GM18511 (cell line): ENCODE measurements at regions not wholly inside any gene's neighbourhood (a gene's known extent, or its start where the extent isn't known, plus 50 kb on each side); places are given as distances from the start of the nearest gene placed in this dataset.
A peak's percentile ranks its signal among the peaks of the same experiment; 100 is the strongest.

Experiments
- ATAC-seq: cut with Tn5 transposase; IDR thresholded peaks from one replicate; pipeline ENCODE4 v1.9.1; 2021; ENCODE audit warnings: mild to moderate bottlenecking, moderate library complexity; ENCODE audit not compliant: unreplicated experiment

DNA sequence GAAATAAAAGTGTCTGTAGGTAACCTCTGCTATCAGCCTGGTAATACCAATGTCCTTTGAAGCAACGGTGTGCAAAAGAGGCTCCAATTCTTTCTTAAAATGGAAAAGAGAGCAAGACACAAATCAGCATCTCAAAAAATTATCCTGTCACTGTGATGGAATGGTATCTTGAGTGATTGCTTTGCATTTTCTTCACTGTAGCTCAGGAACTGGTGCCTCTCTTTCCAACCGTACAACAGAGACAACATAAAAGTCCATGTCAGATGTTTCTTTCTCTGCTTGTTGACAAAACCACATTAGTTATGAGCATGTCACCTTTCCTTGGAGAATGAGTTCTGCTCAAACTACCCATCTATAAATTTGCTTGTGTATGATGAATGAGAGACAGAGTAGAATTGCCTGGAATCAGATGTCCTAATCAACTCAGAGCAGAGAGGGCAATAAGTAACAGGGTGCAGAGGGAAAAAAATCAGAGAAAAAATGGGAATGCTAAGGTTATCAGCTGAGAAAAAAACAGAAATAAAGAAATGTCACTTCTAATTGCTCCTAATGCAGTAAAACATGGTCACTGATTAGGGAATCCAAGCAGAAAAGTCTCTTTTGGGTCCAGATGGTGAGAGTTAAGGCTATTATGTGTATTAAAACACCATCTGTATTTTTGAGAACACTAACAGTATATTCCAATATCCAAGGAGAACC is 465.0 kb upstream of the ATP2B1 start:
- no peak for ATAC-seq

DNA sequence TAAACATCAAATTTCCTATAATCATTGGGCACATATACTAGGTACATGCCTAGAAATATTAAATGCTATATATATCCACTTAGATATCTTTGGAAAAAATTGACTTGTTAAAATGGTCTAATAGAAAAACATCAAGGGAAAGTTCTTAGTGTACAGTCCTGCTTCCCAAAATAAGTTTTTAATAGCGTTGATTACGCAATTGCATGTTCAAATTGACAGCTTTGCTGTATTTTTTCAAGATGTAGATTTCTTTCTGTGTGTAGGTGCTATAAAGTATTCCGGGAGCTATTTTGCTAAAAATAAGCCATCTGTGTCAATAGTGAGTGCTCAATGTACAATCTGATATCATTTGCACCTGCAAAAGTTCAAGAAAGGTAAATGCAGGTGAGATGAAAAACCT is 463.9 kb upstream of the ATP2B1 start:
- no peak for ATAC-seq

DNA sequence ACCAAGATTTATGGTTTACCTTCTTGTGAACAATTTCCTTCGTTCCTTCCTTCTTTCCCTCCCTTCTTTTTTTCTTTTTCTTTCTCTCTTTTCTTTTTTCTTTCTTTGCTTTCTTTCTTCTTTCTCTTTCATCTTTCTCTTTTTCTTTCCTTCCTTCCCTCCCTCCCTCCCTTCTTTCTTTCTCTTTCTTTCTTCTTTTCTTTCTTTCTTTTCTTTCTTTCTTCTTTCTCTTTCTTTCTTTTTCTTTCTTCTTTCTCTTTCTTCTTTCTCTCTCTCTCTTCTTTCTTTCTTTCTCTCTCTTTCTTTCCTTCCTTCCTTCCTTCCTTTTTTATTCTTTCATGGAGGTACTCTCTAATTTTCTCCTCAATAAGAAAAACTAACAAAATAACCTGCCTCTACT is 462.1 kb upstream of the ATP2B1 start:
- ATAC-seq, result no peak

DNA sequence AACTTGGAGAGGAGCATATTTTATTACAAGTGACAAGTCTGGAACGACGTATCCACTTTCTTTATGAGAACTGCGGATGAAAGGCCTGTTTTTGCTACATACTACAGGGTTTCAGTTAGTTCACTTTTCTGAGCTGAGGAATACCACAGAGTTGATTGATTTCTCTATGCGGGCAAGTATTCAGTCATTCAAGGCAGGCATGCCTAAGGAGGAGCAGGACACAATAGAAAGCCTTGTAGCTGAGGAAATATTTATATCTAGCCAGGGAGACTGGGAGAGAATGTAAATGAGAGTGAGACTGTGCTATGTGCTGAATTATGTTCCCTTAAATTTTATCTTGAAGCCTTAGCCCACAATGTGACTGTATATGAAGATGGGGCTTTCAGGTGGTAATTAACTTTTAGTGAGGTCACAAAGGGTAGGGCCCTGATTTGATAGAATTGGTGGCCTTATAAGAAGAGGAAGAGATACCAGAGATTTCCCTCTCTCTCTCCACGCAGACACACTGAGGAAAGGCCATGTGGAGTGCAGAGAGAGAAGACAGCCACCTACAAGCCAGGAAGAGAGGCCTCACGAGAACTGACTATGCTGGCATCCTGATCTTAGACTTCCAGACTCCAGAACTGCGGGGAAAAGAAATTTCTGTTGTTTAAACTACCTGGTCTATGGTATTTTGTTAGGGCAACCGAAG is 459.0 kb upstream of the ATP2B1 start:
- ATAC-seq, result no peak

- no peak for ATAC-seq
Observed at GRCh38 chr12:90166671-90167070, 458.0 kb upstream of the ATP2B1 start.

DNA sequence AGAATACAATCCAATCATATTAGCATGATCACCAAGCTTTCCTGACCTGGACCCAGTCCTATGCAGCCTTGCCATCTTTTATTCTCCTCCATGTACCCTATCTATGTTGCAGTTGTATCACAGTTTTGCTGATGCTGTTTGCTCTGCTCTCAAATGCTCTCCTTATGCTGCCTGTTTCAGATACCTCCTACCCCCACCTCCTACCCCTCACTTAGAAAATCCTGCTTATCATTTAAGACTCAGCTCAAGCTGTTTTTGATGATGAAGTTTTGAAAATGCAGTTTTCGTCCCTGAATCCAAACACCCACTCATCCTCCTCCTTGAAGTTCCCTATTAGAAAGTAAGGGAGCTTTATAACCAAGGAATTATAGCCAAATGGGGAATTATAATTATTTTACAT is 457.4 kb upstream of the ATP2B1 start:
- ATAC-seq, result no peak

GRCh38 chr12:90163975-90164374 is 455.3 kb upstream of the ATP2B1 start:
- no peak for ATAC-seq

- ATAC-seq, result no peak
Observed at GRCh38 chr12:90153827-90154226, 445.2 kb upstream of the ATP2B1 start.

GRCh38 chr12:90152897-90153624 is 444.4 kb upstream of the ATP2B1 start:
- ATAC-seq, result no peak

DNA sequence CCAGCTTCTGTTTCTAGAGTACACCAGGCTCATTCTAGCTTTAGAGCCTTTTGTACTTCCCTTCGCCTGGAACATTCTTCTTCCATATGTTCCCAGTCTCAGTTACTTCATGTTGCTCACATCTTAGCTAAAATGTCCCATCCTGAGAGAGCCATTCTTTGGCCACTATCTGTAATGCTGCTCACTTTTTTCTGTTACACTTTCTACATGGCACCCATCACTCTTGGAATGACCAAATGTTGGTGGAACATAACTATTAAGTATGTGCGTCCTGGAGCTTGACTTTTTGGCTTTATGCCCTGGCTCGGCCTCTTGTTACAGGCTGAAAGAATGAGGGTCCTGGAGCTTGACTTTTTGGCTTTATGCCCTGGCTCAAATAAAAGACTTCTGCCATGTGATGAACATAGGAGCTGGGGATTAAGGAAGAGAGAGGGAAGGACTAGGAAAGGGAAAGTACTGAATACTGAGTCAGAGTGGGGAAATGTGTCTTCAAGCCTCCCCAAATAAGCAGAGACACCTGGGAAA is 442.9 kb upstream of the ATP2B1 start:
- no peak for ATAC-seq

DNA sequence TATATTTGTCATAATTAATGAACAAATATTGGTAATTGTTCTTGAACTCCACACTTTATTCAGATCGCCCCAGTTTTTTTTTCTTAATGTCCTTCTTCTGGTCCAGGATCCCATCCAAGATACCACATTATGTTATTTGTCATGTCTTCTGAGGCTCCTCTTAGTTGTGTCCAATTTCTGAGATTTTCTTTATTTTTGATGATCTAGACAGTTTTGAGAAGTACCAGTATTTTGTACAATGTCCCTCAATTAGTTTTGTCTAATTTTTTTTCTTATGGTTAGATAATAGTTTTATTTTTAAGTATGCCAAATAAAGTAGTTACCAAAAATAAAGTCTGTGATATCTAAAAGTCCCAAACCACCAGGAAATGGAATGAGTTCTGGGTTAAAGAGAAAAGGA is 440.8 kb upstream of the ATP2B1 start:
- no peak for ATAC-seq

DNA sequence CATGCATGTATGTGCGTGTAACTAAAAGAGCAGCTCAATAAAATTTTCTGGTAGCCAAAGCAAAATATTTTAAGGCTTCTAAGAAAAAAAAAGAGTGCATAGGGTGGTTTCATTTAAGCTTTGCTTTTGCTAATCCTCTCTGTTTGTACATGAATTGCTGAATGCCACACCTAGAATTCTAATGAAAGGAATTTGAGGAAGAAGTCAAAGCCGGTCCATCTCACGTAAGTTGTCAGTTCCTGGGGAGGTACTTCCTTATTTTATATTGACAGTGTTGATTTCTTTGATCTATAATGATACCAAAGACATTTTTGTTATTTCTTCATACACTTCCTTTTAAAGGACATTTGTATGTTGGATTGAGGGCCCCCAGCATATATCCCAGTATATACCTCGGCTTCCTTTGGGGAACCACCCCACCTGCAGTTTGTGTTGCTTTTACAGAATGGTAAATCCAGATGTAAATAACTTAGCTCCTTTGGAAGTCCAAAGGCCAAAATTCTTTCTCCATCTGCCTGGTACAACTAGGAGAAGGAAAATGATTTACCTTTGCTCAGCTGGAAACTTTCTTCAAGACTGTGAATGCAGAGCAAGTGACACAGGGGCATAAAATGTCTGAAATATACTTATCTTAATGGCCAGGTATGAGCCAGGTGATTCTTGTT is 420.9 kb upstream of the ATP2B1 start:
- ATAC-seq, result no peak

GRCh38 chr12:90128526-90128925 is 419.9 kb upstream of the ATP2B1 start:
- no peak for ATAC-seq

GRCh38 chr12:90126125-90126524 is 417.5 kb upstream of the ATP2B1 start:
- no peak for ATAC-seq

DNA sequence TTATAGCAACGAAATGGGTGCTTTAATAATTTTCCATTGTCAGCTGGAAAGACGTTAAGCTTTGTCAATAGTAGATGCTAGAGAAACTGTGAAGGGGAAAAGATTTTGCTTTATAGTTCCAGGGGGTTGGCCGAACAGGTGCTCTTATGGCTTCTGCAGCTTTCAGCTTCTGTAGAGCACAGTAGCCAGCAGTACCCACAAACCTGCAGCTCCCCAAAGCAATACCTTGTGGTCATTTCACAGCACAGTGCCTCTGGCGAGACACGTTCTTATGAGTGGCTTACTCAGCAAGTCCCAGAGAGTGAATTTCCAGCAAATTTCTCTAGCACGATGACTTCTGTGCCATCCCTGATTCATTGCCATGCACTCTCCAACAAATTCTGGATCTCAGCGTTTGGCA is 416.3 kb upstream of the ATP2B1 start:
- ATAC-seq, result no peak

DNA sequence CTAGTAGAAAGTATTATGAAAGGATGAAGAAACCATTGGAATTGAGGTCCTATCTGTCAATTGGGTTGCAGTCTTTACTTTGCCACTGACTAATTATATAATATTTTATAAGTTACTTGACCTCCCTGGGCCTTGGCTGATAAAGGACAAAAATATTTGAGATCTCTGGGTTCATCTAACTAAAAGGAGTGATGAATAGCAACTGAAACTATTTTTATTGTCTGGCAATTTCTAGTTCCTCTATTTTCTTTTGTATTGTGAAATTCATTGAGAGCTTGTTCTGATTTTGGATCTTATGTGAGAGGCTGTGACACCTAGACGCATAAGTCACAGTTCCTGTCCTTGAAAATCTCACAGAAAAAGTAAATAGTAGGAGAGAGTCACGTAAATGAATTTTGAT is 415.7 kb upstream of the ATP2B1 start:
- peak; percentile 59 for ATAC-seq

DNA sequence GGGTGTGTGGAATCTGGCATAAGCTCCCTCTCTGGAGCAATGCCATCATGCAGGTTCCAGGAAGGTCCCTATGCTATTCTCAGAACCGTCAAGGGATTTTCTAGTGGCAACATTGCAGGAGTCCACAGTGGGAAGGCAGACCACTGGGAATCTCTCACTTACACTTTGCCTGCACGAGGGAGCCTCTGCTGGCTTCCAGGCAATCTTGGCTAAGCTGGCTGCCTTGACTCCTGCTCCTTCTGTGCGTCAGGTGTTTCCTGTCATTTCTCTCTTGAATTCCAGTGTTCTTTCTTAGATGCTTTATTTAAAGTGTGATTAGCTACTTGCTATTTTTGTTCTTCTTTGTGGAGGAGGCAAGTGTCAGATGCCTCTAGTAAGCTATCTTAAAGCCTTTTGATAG is 414.0 kb upstream of the ATP2B1 start:
- no peak for ATAC-seq

DNA sequence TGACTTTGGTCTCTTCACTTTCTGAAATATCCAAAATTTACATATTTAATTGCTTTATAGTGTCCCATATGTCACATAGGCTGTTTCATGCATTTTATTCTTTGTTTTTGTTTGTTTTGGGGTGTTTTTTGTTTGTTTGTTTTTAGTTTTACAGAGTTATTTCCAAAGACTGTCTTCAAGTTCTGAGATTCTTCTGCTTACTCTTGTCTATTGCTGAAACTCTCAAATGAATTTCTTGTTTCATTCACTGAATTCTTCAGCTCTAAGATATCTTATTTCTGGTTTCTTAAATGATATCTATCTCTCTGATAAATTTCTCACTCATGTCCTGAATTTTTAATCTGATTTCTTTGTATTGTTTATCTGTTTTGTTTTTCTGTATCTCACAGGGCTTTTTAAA is 412.0 kb upstream of the ATP2B1 start:
- no peak for ATAC-seq

- ATAC-seq, result no peak
Observed at GRCh38 chr12:90112666-90113065, 404.0 kb upstream of the ATP2B1 start.

GRCh38 chr12:90111791-90112580 is 403.3 kb upstream of the ATP2B1 start:
- ATAC-seq, result no peak

GRCh38 chr12:90106568-90106967 is 397.9 kb upstream of the ATP2B1 start:
- ATAC-seq, result no peak
